Hepatic stellate cell (primary cell): ENCODE measurements at regions not wholly inside any gene's neighbourhood (a gene's known extent, or its start where the extent isn't known, plus 50 kb on each side); places are given as distances from the start of the nearest gene placed in this dataset.
"Not testable (repeated sequence)": the region's sequence is repeated elsewhere in the genome, so short reads cannot be mapped to it uniquely, and the experiment has no call there.

Experiments
- DNase-seq: peaks from one replicate; pipeline ENCODE4 v3.0.0; 2011; ENCODE audit warnings: low spot score

DNA sequence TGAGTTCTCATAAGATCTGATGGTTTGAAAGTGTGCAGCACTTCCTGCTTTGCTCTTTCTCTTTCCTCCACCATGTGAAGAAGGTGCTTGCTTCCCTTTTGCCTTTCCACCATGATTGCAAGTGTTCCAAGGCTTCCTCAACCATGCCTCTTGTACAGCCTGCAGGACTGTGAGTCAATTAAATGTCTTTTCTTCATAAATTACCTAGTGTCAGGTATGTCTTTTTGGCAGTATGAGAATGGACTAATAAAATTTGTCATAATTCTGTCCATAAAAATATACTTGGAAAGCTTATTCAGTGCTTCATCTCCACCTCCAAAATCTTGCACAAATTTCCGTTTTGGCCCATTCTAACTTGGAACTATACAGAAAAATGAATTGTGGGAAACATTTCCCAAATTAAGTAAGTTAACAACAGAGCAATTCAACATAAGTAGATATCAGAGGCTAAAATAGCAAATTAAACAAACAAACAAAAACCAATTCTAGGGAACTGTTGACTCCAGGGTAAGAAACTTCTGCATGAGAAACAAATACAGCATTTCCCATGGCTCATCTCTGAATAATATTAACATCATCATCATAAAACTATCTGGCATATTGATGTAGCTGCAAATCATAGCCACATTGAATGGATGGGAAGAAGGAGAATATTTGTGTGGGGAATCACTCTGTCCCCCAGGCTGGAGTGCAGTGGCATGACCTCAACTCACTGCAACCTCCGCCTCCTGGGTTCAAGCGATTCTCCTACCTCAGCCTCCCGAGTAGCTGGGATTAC is 459.5 kb upstream of the FAR2 start:
- no peak for DNase-seq

DNA sequence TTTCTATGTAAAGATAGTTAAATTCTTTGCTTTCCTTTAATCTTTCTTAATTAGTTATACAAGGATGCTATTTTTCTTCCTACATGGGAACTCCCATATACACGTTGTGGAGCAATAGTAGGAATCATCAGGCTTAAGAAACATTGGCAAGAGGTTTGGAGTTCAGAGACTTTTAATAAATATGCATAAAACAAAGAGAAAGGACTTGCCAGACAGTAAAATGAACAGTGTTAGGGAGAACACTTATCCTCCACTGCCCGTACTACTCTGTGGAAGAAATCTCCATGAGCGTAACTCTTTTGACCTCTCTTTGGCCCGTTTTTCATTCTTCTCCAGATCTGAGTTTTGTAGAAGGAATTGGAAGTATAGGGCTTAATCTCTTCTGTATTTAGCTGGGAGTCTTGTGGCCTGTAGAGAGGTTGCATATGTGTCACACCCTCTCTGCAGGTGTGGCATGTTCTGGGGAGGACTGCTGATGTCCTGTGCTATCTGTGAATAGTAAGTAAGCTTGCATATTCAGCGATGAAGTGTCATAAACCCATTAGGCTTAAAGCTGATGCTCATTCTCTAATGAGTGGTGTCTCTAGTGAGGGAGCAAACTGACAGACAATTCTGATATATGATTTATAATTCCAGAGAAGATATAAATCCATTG is 455.4 kb upstream of the FAR2 start:
- no peak for DNase-seq

DNA sequence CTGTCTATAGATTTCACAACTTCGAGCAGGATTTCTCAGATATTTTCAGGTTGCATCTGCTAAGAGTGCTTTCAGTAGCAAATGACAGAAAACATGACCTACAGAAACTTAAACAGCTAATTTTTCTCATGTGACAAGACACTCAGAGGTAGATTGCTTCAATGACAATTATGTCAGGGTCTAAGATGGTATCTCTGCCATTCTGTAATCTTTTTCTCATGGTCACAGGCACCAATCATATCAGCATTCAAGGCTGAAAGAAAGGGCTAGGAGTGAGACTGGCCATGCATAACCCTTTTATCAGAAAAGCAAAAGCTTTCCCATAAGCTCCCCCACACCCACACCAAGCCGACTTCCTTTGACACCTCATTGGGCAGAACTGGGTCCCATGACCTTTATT is 450.5 kb upstream of the FAR2 start:
- DNase-seq, result no peak

DNA sequence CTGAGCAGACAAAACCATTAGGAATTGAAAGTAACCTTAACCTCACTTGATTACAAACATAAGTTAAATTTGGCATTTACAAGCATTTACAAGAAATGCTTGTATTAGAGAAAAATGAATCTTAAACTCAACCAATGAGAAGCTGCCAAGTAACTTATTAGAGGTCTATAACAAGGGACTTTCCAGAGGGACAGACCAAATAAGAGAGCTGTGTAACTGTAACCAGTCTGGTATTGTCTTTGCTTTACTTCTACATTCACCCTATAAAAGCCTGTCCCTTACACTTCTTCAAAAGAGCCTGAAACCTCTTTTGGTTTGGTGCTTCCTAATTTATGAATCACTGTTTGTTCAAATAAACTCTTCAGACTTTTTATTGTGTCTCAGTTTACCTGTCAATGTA is 450.0 kb upstream of the FAR2 start:
- DNase-seq, result no peak

DNA sequence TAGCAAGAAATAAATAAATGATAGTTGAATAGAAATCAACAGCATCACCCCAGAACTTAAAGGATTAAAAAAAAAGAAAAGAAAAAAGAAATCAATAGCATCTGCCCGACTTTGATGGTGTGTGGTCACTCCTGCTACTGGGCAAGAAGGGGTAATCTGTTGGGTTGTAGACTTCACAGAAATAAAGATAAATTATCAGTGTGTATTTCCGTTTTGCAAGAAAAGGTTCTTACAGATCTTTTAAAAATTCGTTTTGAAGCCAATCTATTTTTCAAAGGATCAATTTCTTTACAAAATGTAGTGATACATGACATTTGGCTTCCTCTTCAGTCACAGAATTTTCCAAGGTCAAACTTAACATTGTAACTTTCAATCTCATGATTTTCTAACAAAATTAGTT is 448.9 kb upstream of the FAR2 start:
- no peak for DNase-seq

GRCh38 chr12:28704477-28705169 is 444.5 kb upstream of the FAR2 start:
- no peak for DNase-seq

DNA sequence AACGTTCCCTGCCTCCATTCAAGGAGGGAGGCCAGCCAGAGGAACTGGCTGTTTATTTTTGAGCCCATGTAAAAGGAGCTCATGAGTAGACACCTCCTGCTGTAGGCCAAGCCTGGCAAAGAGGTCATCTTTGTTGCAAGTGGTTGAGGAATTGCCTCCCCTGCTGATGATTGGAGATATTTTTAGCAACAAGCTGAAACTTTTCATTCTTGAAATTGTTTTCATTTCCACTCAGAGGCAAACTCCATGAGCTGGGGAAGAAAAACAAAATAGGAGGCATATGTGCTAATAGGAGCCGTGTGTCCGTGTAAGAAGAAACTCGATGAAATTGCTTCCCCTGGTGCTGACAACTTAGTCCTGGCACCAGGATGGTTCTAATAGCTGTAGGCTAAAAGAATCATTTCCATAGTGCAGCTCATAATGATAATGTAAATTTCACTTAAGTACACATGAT is 440.1 kb upstream of the FAR2 start:
- peak; percentile 3 for DNase-seq

DNA sequence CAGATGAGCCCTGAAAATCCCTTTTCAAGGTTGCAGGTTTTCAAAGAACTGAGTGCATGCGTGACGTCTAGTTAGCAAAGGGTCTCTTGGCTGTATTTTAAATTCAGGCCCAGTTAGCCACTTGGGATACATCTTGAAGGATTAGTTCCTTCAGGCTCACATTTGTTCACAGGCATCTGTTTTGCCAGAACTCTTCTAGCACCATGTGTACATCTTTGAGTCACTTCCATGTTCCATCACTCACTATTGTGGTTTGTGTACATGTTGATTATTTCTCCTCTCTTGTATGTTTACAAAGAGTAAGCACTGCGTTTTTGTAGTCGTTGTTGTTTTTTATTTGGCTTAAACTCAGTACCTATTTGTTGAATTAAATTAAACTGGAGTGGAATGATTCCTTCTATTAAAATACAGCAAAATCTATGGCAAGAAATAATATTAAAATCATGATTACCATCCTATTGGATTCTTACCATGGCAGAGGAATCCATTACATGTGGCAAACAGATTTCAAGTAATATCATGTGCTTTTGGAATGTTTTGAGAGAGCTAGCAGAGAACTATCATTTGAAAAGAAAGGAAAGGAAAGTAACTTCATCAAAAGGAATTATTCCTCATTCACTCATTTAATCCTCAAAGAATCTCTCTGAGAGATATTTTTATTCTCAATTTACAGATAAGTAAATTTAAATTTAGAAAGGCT is 438.9 kb upstream of the FAR2 start:
- DNase-seq, result no peak

DNA sequence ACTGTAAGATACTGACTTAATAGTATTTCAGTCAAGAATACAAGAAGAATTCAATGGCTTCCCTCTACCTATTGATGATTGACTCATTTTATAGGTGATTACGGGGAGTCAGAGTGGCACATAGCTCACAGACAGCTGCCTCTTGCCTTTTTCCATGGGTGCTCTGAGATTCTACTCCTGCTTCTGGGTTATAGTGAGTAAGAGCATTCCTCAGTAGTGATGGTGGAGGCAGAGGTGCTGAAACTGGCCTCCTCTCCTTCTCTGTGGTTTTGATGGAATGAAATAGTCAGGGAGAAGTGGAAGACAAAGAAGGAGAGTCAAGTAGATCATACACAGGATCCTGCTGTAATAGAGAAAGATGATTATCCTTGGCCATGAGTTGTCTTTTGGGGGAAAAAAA is 438.2 kb upstream of the FAR2 start:
- DNase-seq, result peak; percentile 8

DNA sequence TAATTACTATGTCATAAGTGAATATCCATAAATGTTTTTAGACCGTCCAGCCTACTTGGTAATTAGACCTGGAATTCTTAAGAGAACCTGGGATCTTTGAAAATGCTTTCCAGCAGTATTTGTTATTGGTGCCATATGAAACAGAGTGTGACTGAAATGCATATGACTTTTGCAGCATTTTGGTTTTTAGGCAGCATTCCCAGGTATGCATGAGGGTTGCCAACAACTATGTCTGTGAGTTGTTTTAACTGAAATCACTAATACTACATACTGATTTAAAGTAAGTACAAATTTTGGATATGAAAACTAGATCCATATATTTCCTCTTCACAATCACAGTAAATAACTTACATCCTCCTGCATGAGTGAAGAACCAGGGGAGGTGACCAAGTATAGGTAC is 437.7 kb upstream of the FAR2 start:
- DNase-seq, result no peak

- DNase-seq, result peak; percentile 5
Observed at GRCh38 chr12:28742791-28743190, 406.3 kb upstream of the FAR2 start.

GRCh38 chr12:28746734-28747325 is 402.2 kb upstream of the FAR2 start:
- no peak for DNase-seq

DNA sequence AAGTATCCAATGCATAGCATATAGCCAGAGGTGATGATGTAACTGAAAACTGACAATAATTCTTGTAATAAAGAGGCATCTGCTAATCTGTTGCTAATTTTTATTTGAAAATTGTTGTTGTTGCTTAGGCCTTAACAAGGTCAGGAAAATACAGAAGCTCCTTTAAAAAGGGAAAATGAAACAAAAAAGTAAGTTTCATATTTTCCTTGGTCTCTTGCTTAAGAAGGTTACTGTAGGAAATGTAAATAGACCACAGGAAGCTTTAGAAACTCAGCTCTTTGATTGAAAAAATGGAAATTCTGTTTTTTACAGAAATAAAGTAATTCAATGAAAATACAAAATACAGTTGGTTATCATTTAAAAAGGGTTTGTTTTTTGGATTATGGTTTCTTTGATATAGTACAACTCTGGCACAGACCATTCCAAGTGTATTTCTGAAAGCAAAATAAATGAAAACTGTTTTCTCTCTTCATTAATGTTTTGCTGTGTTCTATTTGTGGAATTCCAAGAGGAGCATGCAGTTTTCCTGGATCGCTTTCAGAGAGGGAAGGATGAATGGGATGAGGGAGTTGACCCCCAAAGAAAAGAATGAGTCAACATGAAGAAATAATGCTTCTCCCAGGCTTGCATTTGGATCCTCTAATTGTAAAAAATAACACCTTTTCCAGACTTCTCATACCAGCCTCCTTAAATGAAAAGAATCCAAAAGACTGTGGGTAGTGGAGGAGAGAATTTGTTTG is 398.0 kb upstream of the FAR2 start:
- DNase-seq, result no peak

DNA sequence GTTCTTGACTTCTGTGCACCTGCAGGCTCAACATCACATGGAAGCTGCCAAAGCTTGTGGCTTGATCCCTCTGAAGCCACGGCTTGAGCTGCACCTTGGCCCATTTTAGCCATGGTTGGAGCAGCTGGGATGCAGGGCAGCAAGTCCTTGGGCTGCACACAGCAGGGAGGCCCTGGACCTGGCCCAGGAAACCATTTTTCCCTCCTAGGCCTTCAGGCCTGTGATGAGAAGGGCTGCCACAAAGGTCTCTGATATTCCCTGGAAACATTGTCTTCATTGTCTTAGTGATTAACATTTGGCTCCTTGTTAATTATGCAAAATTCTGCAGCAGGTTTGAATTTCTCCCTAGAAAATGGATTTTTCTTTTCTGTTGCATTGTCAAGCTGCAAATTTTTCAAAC is 394.1 kb upstream of the FAR2 start:
- DNase-seq, result no peak

DNA sequence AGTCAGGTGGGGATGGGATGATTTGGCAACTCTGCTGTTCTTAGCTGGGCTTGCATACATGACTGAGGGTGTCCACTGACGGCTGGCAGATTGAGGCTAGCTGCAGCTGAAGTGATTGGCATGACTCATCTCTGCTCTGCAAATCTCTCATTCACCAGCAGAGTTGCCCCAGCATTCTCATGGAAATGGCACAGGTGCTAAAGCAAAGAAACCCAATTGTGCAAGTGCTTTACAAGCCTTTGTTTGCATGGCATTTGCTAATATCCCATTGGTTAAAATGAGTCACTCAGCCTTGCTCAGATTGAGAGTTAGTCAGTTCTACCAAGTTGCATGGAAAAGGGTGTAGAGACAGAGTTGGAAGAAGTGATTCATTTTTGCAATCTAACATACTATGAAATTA is 389.7 kb upstream of the FAR2 start:
- no peak for DNase-seq

GRCh38 chr12:28760040-28760903 is 388.8 kb upstream of the FAR2 start:
- not testable (repeated sequence) for DNase-seq

- DNase-seq, result not testable (repeated sequence)
Observed at GRCh38 chr12:28761897-28762296, 387.2 kb upstream of the FAR2 start.

- no peak for DNase-seq
Observed at GRCh38 chr12:28766398-28766797, 382.7 kb upstream of the FAR2 start.

GRCh38 chr12:28767836-28768348 is 381.2 kb upstream of the FAR2 start:
- no peak for DNase-seq

GRCh38 chr12:28770322-28770721 is 378.8 kb upstream of the FAR2 start:
- no peak for DNase-seq
